Bronchial epithelial cell (primary cell): ENCODE measurements at regions not wholly inside any gene's neighbourhood (a gene's known extent, or its start where the extent isn't known, plus 50 kb on each side); places are given as distances from the start of the nearest gene placed in this dataset.

Experiments
- DNase-seq: peaks from one replicate; pipeline ENCODE4 v3.0.0-alpha.2; 2010; ENCODE audit warnings: low read depth
- FAIRE-seq: peaks from 2 replicates; lab custom pipeline; 2011; peaks lifted over from hg19 to GRCh38; lab: Jason Lieb, UNC
- H3K27me3 ChIP-seq: 2 replicates; pipeline ENCODE4 v1.5.1; 2011; ENCODE audit warnings: low read length; ENCODE audit not compliant: control insufficient read depth, insufficient read depth
- H3K36me3 ChIP-seq: 2 replicates; pipeline ENCODE4 v1.5.1; 2011; ENCODE audit warnings: low read length; ENCODE audit not compliant: control insufficient read depth, insufficient read depth
- H3K4me3 ChIP-seq: 2 replicates; pipeline ENCODE4 v1.5.1; 2011; ENCODE audit warnings: mild to moderate bottlenecking, low read depth, low read length, control low read depth
- CTCF ChIP-seq: IDR thresholded peaks from 2 replicates; pipeline ENCODE4 v1.5.1; 2011; ENCODE audit warnings: mild to moderate bottlenecking, moderate library complexity, low read length, control low read depth, inconsistent platforms; ENCODE audit not compliant: insufficient read depth, severe bottlenecking

GRCh38 chr17:52740006-52740405 lies 581.5 kb upstream of the CA10 start:
- no peak overlapping the region for H3K4me3 ChIP-seq
- FAIRE-seq = no peak
- no peaks in the 10 kb centered on the region for H3K27me3 ChIP-seq
- H3K36me3 ChIP-seq = no peaks in the 10 kb centered on the region
- TF ChIP-seq CTCF = no peak
- DNase-seq = no peak

GRCh38 chr17:52738791-52739190 lies 580.3 kb upstream of the CA10 start:
- Histone ChIP-seq H3K27me3 (no peaks in the 10 kb centered on the region), H3K4me3 (no peak overlapping the region), H3K36me3 (no peaks in the 10 kb centered on the region)
- FAIRE-seq (no peak), DNase-seq (no peak)
- no peak for TF ChIP-seq CTCF

GRCh38 chr17:52737071-52737470 lies 578.6 kb upstream of the CA10 start:
- DNase-seq (no peak), FAIRE-seq (no peak)
- Histone ChIP-seq H3K36me3 (no peaks in the 10 kb centered on the region), H3K27me3 (no peaks in the 10 kb centered on the region), H3K4me3 (no peak overlapping the region)
- TF ChIP-seq CTCF = no peak

GRCh38 chr17:52732841-52733240 lies 574.3 kb upstream of the CA10 start:
- DNase-seq = no peak
- Histone ChIP-seq H3K36me3 (no peaks in the 10 kb centered on the region), H3K4me3 (no peak overlapping the region), H3K27me3 (no peaks in the 10 kb centered on the region)
- no peak for FAIRE-seq
- TF ChIP-seq CTCF = no peak

- no peak for TF ChIP-seq CTCF
Observed at GRCh38 chr17:52724578-52724977, 566.1 kb upstream of the CA10 start.

GRCh38 chr17:52721910-52722309 lies 563.4 kb upstream of the CA10 start:
- H3K4me3 ChIP-seq = no peak overlapping the region
- no peaks in the 10 kb centered on the region for H3K36me3 ChIP-seq
- TF ChIP-seq CTCF = no peak
- no peak for FAIRE-seq
- no peaks in the 10 kb centered on the region for H3K27me3 ChIP-seq
- DNase-seq = no peak

More at GRCh38 chr17:52724578-52724977, 566.1 kb upstream of the CA10 start:
- H3K27me3 ChIP-seq = no peaks in the 10 kb centered on the region
- no peak for FAIRE-seq
- DNase-seq = no peak
- no peak overlapping the region for H3K4me3 ChIP-seq
- no peaks in the 10 kb centered on the region for H3K36me3 ChIP-seq
